Tibial nerve (tissue), 4 donors: ENCODE measurements at regions not wholly inside any gene's neighbourhood (a gene's known extent, or its start where the extent isn't known, plus 50 kb on each side); places are given as distances from the start of the nearest gene placed in this dataset.
"Not testable (repeated sequence)": the region's sequence is repeated elsewhere in the genome, so short reads cannot be mapped to it uniquely, and the experiment has no call there.

Source experiments
- EP300 ChIP-seq, 2 donors: sonication (generic); formaldehyde crosslinking; IDR thresholded peaks; one replicate each; pipeline ENCODE4 v1.6.1; 2017; ENCODE audit warnings: antibody characterized with exemption in 2 of 2, mild to moderate bottlenecking in 1 of 2
- POLR2A ChIP-seq, 2 donors: fragments of 450-650 bp; IDR thresholded peaks; one replicate each; pipeline ENCODE4 v1.6.1; 2017; ENCODE audit warnings: antibody characterized with exemption in 2 of 2, mild to moderate bottlenecking in 2 of 2, moderate library complexity in 2 of 2
- TF ChIP-seq, protein P1 (sequence below), 5 experiments: fragments of 200-600 bp in 3 of 5; fragments of 450-650 bp in 2 of 5; sonication (generic) in 3 of 5; IDR thresholded peaks; one replicate each; pipeline ENCODE4 v1.5.1; 2016 to 2019; ENCODE audit warnings: antibody characterized with exemption in 5 of 5, mild to moderate bottlenecking in 3 of 5, moderate library complexity in 2 of 5

DNA sequence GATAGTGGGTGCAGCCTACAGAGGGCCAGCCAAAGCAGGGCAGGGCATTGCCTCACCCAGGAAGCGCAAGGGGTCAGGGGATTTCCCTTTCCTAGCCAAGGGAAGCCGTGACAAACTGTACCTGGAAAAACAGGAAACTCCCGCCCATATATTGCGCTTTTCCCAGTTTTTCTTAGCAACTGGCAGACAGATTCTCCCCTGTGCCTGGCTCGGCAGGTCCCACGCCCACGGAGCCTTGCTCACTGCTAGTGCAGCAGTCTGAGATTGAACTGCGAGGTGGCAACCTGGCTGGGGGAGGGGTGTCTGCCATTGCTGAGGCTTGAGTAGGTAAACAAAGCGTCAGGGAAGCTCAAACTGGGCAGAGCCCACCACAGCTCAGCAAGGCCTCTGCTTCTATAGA, 212.4 kb downstream of the SDHAF3 start:
- not testable (repeated sequence) for TF ChIP-seq POLR2A, EP300 (IDR thresholded peaks at IDR 0.05)
- TF ChIP-seq, protein P1, sequence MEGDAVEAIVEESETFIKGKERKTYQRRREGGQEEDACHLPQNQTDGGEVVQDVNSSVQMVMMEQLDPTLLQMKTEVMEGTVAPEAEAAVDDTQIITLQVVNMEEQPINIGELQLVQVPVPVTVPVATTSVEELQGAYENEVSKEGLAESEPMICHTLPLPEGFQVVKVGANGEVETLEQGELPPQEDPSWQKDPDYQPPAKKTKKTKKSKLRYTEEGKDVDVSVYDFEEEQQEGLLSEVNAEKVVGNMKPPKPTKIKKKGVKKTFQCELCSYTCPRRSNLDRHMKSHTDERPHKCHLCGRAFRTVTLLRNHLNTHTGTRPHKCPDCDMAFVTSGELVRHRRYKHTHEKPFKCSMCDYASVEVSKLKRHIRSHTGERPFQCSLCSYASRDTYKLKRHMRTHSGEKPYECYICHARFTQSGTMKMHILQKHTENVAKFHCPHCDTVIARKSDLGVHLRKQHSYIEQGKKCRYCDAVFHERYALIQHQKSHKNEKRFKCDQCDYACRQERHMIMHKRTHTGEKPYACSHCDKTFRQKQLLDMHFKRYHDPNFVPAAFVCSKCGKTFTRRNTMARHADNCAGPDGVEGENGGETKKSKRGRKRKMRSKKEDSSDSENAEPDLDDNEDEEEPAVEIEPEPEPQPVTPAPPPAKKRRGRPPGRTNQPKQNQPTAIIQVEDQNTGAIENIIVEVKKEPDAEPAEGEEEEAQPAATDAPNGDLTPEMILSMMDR (IDR thresholded peaks at IDR 0.05), result not testable (repeated sequence)
